Uterus (tissue), 2 donors: ENCODE measurements at regions not wholly inside any gene's neighbourhood (a gene's known extent, or its start where the extent isn't known, plus 50 kb on each side); places are given as distances from the start of the nearest gene placed in this dataset.

Experiments
- POLR2A ChIP-seq, 2 donors: fragments of 450-650 bp; IDR thresholded peaks; one replicate each; pipeline ENCODE4 v1.6.1; 2016; ENCODE audit warnings: antibody characterized with exemption in 2 of 2, mild to moderate bottlenecking in 1 of 2, moderate library complexity in 1 of 2
- TF ChIP-seq, protein P1 (sequence below), 4 experiments: fragments of 200-600 bp in 2 of 4; fragments of 450-650 bp in 2 of 4; sonication (generic) in 2 of 4; IDR thresholded peaks; one replicate each; pipeline ENCODE4 v1.5.1; 2016 to 2019; ENCODE audit warnings: antibody characterized with exemption in 4 of 4, mild to moderate bottlenecking in 2 of 4, moderate library complexity in 1 of 4

DNA sequence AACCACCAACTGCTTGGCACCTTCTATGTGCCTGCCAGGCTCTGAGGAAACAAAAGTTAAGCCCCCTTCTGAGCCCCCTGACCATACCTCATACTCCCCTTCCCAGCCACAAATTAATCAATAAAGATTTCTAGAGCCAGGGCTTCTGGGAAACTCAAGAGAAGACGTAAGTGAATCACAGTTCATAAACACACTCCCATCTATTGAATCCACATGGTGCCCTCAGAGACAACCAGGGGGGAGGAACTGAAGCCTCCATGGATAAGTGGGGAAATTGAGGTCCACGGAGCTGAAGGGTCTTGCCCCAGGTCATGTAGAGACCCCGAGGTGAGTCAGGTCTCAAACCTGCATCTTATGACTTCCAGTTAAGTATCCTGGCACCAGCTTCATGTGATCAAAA, 150.6 kb downstream of the MN1 start:
- TF ChIP-seq, protein P1, sequence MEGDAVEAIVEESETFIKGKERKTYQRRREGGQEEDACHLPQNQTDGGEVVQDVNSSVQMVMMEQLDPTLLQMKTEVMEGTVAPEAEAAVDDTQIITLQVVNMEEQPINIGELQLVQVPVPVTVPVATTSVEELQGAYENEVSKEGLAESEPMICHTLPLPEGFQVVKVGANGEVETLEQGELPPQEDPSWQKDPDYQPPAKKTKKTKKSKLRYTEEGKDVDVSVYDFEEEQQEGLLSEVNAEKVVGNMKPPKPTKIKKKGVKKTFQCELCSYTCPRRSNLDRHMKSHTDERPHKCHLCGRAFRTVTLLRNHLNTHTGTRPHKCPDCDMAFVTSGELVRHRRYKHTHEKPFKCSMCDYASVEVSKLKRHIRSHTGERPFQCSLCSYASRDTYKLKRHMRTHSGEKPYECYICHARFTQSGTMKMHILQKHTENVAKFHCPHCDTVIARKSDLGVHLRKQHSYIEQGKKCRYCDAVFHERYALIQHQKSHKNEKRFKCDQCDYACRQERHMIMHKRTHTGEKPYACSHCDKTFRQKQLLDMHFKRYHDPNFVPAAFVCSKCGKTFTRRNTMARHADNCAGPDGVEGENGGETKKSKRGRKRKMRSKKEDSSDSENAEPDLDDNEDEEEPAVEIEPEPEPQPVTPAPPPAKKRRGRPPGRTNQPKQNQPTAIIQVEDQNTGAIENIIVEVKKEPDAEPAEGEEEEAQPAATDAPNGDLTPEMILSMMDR (IDR thresholded peaks at IDR 0.05) = no peak
- TF ChIP-seq POLR2A (IDR thresholded peaks at IDR 0.05) = no peak
